ENCODE measurements at regions not wholly inside any gene's neighbourhood (a gene's known extent, or its start where the extent isn't known, plus 50 kb on each side); places are given as distances from the start of the nearest gene placed in this dataset.

- TF ChIP-seq TAF1 (conservative IDR thresholded peaks at IDR 0.05) (no peak), ATF3 (IDR thresholded peaks at IDR 0.05) (no peak), CTCF (IDR thresholded peaks at IDR 0.05; ENCODE audit: low read depth, low read length, missing input control) (no peak), NR2F2 (IDR thresholded peaks at IDR 0.05) (no peak), RAD21 (IDR thresholded peaks at IDR 0.05) (no peak), REST (IDR thresholded peaks at IDR 0.05) (no peak), SP1 (IDR thresholded peaks at IDR 0.05) (no peak), JUND (IDR thresholded peaks at IDR 0.05) (no peak), GABPA (IDR thresholded peaks at IDR 0.05 in 1 of 2, conservative IDR thresholded peaks at IDR 0.05 in 1 of 2) (no peak), EGR1 (IDR thresholded peaks at IDR 0.05; ENCODE audit: low read depth in 2 of 2) (no peak), ZBTB33 (IDR thresholded peaks at IDR 0.05) (no peak)
These were observed 78.4 kb downstream of the ADAMTS15 start for GRCh38 chr11:130526846-130527245.
